ENCODE measurements at regions not wholly inside any gene's neighbourhood (a gene's known extent, or its start where the extent isn't known, plus 50 kb on each side); places are given as distances from the start of the nearest gene placed in this dataset.

DNA sequence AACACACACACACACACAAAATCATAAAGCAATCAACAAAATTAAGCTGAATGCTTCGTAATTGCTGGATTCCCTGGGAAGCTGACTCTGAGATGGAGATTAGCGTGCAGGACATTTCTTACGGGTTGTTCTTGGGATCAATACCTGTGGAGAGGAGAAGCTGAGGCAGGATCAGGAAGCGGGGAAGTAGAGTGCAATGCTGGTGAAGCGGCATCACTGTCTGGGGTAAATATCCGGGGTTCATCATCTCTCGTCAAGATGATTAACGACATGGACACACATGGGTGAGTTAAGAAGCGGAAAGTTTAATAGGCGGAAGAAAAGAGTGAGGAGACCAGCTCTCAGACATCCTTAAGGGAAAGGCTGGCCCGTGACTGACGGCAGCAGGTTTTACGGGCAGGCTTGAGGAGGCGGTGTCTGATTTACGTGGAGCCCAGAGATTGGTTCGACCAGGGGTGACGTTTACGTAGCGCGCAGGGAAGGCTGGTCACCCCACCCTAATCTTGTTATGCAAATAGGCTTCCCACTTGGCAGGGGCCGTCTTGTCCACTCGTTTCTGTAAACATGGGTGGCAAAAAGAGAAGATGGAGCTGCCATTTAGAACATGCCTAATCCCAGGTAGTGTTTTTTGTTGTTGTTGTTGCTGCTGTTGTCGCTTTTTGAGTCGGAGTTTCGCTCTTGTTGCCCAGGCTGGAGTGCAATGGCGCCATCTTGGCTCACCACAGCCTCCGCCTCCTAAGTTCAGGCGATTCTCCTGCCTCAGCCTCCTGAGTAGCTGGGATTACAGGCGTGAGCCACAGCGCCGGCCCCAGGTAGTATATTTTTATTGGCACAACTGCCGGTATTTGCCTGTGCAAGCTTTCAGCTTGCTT is 135.6 kb upstream of the KCNJ15 start:
- TF ChIP-seq, protein P1, sequence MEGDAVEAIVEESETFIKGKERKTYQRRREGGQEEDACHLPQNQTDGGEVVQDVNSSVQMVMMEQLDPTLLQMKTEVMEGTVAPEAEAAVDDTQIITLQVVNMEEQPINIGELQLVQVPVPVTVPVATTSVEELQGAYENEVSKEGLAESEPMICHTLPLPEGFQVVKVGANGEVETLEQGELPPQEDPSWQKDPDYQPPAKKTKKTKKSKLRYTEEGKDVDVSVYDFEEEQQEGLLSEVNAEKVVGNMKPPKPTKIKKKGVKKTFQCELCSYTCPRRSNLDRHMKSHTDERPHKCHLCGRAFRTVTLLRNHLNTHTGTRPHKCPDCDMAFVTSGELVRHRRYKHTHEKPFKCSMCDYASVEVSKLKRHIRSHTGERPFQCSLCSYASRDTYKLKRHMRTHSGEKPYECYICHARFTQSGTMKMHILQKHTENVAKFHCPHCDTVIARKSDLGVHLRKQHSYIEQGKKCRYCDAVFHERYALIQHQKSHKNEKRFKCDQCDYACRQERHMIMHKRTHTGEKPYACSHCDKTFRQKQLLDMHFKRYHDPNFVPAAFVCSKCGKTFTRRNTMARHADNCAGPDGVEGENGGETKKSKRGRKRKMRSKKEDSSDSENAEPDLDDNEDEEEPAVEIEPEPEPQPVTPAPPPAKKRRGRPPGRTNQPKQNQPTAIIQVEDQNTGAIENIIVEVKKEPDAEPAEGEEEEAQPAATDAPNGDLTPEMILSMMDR (IDR thresholded peaks at IDR 0.05; ENCODE audit: extremely low read depth, missing control alignments): no peak
- DNase-seq (ENCODE audit: low spot score): no peak

DNA sequence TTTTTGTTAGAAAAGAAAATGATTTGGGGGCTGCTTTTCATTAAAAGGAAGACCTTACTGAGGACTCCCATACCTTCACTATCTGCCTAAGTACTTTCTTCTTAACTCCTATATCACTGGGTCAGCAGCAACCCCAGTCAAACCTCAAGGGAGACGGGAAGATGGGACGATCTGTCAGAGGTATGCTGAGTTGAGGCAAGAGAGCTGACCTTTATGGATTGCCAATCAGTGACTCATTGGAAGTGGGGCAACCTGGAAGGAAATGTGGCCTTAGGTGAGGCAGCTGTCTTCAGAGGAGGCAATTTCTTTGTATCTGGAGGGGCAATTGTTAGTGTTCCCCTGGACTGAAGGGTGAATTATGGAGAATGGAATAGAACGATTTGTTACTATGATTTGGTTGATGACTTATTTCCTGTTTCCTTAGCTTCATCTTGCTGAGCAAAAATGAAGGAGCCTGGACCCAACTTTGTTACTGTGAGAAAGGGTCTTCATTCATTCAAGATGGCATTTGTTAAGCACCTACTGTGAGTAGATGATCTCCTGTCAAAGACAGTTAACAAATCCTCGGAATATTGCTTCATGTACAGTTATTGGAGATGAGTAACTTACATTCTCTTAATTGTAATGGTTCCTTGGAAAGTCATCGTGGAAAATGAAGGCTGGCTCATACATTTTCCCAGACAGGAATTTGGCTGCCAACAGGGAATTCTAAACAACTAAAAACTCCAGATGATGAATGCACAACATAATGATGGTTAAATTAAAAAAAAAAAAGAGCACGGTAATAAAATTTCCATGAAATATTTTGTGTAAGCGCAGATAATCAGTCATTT is 134.7 kb upstream of the KCNJ15 start:
- TF ChIP-seq, protein P1 (IDR thresholded peaks at IDR 0.05; ENCODE audit: extremely low read depth, missing control alignments): no peak
- DNase-seq (ENCODE audit: low spot score): no peak

DNA sequence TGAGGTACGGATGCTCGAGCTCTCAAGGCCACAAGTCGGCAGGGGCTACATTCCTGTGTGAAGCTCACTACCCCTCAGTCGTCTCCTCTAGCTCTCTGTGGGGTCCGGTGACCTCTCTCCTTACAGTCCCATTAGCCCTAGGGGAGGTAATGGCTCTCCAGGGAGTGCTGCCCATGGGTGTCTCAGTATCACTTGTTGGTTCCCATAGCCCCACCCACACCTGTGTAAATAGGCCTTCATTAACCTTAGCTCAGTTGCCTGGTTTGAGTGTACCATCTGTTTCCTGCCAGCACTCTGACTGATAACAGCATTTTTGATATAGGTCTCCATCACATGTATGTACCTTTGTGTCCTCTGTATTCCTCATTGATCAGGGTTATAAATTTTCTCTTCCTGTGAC is 133.2 kb upstream of the KCNJ15 start:
- TF ChIP-seq, protein P1 (IDR thresholded peaks at IDR 0.05; ENCODE audit: extremely low read depth, missing control alignments): no peak
- DNase-seq (ENCODE audit: low spot score): no peak

DNA sequence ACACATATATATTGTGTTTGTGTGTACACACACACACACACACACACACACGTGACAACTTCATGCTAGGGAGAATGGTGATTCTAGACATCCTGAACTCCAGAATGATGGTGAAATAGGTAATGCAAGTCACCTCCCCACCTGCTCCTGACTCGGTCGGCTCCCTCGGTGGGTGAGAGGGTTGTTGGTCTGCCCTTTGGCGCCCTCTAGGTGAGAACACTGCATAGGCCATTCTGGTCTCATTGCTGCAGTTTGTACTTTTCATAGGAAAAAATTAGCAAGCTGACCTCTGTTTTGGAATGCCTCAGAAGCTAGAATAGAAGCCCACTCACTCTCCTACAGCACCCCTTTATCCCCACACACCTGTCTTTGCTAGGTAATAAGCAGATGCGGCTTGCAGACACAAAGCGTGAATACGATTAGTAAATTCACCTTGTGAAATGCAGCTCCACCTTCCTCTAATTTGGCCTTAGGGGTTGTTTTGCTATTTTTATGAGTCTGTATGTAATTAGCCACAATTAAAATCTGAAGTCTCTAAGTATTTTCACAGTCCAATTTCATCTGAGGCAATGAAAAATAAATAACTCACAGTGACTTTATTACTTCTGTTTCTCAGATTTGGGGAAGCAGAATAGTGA is 130.0 kb upstream of the KCNJ15 start:
- TF ChIP-seq, protein P1 (IDR thresholded peaks at IDR 0.05; ENCODE audit: extremely low read depth, missing control alignments): peak; percentile 69
- peak; percentile 47 for DNase-seq (ENCODE audit: low spot score)

DNA sequence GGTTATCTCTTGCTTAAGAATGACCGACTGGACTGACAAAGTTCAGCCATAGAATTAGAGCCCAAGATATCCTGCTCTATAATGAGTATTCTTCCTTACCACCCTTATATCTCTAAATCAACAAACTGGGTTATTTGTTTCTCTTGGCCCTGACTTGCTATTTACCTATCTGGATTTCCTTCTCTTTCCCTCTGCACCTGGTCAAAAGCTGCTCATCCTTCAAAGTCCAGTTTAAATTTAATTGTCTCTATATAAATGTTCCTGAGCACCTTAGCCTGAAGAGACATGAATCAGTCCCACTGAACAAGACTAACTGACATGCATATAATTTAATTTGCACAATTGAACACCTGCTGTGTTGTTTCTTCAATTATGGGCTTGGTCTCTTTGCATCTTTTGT is 127.1 kb upstream of the KCNJ15 start:
- TF ChIP-seq, protein P1 (IDR thresholded peaks at IDR 0.05; ENCODE audit: extremely low read depth, missing control alignments): no peak
- no peak for DNase-seq (ENCODE audit: low spot score)

DNA sequence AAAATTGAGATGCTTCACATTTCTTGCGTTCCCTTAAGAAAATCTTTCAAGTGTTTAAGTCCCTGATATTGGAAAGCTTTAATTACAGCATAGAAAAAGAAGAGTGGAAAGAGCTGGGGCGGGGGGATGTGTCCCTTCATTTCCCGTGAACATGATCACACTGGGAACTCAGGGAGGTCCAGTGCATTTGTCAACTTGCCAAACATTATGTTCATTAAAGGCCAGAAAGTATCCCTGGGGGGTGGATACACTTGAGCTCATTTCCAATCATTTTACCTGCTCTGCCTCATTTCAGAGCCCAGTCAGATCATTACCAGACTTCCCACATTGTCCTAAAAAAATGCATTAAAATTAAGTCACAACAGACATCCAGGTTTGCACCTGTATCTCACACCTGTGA is 123.6 kb upstream of the KCNJ15 start:
- no peak for DNase-seq (ENCODE audit: low spot score)
- TF ChIP-seq, protein P1 (IDR thresholded peaks at IDR 0.05; ENCODE audit: extremely low read depth, missing control alignments): no peak

Data from GM20000 (cell line).